Activated naive CD8-positive, alpha-beta T cell treated with anti-CD3 and anti-CD28 coated beads, Interleukin-2, amount 10 ng/mL, durations not matched to agents 7 days and 5 days (primary cell): ENCODE measurements at regions not wholly inside any gene's neighbourhood (a gene's known extent, or its start where the extent isn't known, plus 50 kb on each side); places are given as distances from the start of the nearest gene placed in this dataset.

Experiments
- ATAC-seq: fragments of 150-1000 bp; cut with Tn5 transposase; one replicate; pipeline ENCODE4 v1.10.0; 2021; ENCODE audit warnings: low read depth, moderate library complexity
- POLR2A ChIA-PET: fragments of 350-600 bp; sonication (Branson Sonifier 250); formaldehyde crosslinking; loops from one replicate; lab custom pipeline; 2021; ENCODE audit warnings: antibody characterized with exemption; lab: Charles Lee
- DNase-seq: peaks from one replicate; pipeline ENCODE4 v3.0.0; 2021
- H3K27ac Mint-ChIP-seq: one replicate; pipeline ENCODE4 v1.8.0; 2022; ENCODE audit warnings: mild to moderate bottlenecking, mixed read lengths
- H3K27me3 Mint-ChIP-seq: one replicate; pipeline ENCODE4 v1.8.0; 2022; ENCODE audit warnings: mild to moderate bottlenecking, moderate library complexity, mixed read lengths
- H3K36me3 Mint-ChIP-seq: one replicate; pipeline ENCODE4 v1.8.0; 2021; ENCODE audit warnings: mild to moderate bottlenecking, mixed read lengths
- H3K4me1 Mint-ChIP-seq: one replicate; pipeline ENCODE4 v1.8.0; 2021; ENCODE audit warnings: mixed read lengths
- H3K4me3 Mint-ChIP-seq: one replicate; pipeline ENCODE4 v1.8.0; 2022; ENCODE audit warnings: mild to moderate bottlenecking, moderate library complexity, mixed read lengths
- H3K9me3 Mint-ChIP-seq: one replicate; pipeline ENCODE4 v1.8.0; 2021; ENCODE audit warnings: mixed read lengths

DNA sequence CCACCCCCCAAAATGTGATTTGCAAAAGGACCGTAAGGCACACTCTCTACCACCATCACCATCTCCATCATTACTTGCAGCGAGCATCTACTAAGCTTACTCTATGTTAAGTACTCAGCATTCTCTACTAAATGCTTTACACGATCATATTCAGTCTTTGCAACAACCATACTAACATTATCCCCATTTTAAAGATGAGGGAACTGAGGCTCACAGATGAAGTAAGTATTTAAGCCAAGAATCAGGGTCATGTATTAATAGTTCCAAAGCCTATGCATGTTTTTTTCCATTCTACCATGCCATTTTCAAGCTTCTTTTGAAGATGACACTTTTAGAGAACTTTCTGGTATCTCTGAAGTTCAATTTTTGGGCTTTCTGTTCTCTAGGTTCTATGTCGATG is 121.7 kb upstream of the ANKRD55 start:
- POLR2A ChIA-PET: no interaction called here
- Mint-ChIP-seq H3K4me1 (no peaks in the 10 kb centered on the region), H3K9me3 (no peaks in the 10 kb centered on the region), H3K36me3 (no peaks in the 10 kb centered on the region), H3K27me3 (peaks cover 2% of the 10 kb centered on the region), H3K4me3 (no peak overlapping the region), H3K27ac (no peak overlapping the region)
- DNase-seq (no peak), ATAC-seq (no peak)

DNA sequence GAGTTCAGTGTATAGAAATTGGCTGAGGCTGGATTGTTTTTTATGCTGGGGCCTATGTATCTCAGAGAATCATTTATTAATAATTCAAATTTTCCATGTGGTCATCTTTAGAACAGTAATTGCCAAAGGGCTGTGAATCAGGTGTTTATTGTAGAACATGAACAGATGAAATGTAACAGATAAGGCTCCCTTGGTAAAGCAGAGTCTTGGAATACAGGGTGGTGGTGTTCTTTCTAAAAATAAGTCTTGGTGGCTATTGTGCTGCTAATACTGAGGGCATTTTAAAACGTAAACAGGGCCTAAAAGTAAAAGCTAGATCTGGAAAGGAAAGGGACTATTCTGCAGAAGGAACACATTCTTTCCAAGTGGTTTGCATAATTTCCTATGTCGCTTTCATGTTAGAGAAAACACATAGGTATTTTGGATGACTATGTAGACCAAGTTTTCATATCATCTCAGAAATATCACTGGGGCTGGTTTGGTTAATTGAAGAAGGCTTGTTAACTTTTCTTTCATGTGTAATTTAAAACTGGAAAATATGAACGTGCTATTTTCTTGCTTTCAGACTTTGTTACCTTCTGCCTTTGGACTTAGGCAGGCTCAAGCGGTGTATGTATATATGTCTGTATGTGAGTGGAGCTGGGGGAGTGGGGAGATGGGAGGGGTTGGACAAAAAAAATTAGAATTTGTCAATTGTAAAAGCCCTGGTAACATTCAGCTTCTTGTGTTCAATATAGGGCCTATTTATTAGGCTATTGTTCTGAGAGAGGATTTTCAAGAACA is 119.9 kb upstream of the ANKRD55 start:
- no peaks in the 10 kb centered on the region for H3K27me3 Mint-ChIP-seq
- H3K4me3 Mint-ChIP-seq: no peak overlapping the region
- H3K36me3 Mint-ChIP-seq: no peaks in the 10 kb centered on the region
- ATAC-seq: no peak
- no peaks in the 10 kb centered on the region for H3K9me3 Mint-ChIP-seq
- H3K4me1 Mint-ChIP-seq: no peaks in the 10 kb centered on the region
- POLR2A ChIA-PET: no interaction called here
- no peak for DNase-seq
- H3K27ac Mint-ChIP-seq: no peak overlapping the region

DNA sequence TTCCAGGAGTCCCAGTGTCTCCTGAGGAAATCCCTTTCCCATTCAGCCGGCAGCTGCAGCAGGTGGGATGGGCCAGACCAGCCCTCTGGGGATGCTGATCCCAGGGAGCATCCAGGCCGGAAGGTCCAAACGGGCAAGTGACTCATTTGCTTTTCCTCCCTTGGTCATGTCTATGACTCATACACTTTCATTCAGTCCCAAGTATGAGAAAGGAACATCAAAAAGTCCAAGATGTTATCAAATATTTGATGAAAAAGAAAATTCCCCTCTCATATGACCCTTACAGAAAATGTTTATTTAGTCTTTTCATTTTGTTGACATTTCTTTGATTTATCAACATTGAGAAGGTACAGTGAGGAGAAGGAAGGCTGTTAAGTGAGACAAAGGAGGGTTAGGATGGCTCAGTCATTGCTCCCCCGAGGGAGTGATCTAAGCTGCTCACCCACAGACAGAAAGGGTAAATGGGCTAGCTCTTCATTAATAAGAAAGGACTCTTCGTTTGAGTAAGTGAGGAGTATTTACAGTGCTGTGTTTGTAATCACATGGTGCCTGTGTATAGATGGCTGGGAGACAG is 117.6 kb upstream of the ANKRD55 start:
- Mint-ChIP-seq H3K27me3 (no peaks in the 10 kb centered on the region), H3K4me3 (no peak overlapping the region), H3K27ac (no peak overlapping the region), H3K9me3 (no peaks in the 10 kb centered on the region), H3K4me1 (no peaks in the 10 kb centered on the region), H3K36me3 (no peaks in the 10 kb centered on the region)
- ATAC-seq (no peak), DNase-seq (no peak)
- POLR2A ChIA-PET: no interaction called here

DNA sequence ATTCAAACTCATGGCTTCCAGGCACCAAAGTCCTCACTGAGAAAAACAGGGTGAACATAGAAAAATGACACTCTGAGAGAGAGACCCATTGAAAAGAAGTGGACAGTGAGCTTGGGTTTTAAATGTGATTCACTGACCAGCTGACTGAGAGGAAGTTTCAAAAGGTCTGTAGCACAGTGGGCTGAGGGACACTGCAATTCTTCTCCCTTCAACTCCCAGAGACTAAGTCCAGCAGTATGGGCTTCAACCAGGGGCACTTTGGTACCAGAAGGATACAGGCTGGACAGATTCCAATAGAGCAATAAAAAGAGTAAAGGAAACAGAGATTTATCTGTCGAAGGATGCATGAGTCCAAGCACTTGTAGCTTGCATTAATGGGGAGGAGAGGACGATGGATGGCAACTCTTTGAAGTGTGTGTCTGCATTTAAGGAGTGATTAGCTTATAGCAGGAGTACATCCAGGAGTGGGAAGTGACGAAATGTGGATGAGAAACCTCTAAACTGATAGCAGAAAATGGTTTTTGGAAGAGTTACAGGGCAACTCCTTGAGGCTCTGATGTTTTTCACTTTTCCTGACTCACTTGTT is 117.0 kb upstream of the ANKRD55 start:
- DNase-seq (no peak), ATAC-seq (no peak)
- Mint-ChIP-seq H3K27ac (no peak overlapping the region), H3K4me3 (no peak overlapping the region), H3K36me3 (no peaks in the 10 kb centered on the region), H3K27me3 (no peaks in the 10 kb centered on the region), H3K4me1 (no peaks in the 10 kb centered on the region), H3K9me3 (no peaks in the 10 kb centered on the region)
- POLR2A ChIA-PET: no interaction called here

DNA sequence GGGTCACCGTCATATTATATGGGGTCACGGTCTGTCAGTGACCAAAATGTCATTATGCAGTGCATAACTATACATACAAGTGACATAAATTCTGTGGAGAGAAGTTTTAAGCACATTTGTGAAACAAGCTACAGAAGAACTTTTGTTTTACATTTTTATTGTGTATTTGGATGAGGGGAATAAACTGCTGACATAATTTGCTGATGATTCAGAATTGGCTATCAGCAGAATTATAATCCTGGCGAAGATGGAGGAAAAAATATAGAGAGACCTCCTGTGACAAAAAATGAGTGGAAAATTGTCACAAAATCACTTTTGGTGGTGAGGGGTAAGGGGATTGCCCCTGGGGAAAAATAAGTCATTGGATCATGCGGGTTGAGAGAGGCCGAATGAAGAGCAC is 116.3 kb upstream of the ANKRD55 start:
- H3K27me3 Mint-ChIP-seq: no peaks in the 10 kb centered on the region
- no peaks in the 10 kb centered on the region for H3K36me3 Mint-ChIP-seq
- ATAC-seq: no peak
- H3K27ac Mint-ChIP-seq: no peak overlapping the region
- H3K4me3 Mint-ChIP-seq: no peak overlapping the region
- DNase-seq: no peak
- no peaks in the 10 kb centered on the region for H3K9me3 Mint-ChIP-seq
- no peaks in the 10 kb centered on the region for H3K4me1 Mint-ChIP-seq
- POLR2A ChIA-PET: no interaction called here

DNA sequence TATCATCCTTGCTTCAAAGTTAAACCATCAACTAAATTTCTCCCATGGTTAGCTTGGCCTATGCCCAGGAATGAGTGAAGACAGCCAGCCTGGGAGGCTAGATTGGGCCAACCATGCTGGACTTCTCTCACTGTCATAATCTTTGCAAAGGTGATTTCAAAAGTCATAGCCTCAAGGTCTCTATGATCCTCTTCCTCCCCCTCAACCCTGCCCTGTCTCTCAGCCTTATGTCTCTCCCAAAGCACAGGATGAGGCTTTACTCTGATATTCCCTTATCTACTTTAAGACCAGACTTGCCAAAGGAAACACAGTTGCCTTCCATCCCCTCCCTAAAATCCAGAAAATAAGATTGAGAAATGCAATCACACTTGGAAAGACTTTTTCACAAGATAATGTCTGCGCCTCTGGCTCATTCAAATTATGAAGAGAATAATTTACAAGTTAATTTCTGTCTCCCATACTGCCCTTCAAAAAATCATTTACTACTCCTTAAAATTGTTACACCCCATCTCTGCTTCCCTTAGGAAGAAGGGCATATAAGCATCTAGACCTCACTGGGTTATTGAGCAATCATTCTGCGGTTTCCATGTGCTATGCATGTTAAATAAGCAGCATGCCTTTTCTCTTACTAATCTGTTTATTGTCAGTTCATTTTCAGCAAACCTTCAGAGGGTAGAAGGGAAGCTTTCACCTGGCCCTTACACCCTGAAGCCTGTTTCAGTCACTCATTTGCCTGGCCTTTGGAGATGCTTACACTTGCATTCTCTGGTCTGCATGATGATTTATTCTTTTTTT is 113.8 kb upstream of the ANKRD55 start:
- ATAC-seq (no peak), DNase-seq (no peak)
- Mint-ChIP-seq H3K36me3 (no peaks in the 10 kb centered on the region), H3K9me3 (no peaks in the 10 kb centered on the region), H3K4me1 (no peaks in the 10 kb centered on the region), H3K27me3 (no peaks in the 10 kb centered on the region), H3K4me3 (no peak overlapping the region), H3K27ac (no peak overlapping the region)
- POLR2A ChIA-PET: no interaction called here

DNA sequence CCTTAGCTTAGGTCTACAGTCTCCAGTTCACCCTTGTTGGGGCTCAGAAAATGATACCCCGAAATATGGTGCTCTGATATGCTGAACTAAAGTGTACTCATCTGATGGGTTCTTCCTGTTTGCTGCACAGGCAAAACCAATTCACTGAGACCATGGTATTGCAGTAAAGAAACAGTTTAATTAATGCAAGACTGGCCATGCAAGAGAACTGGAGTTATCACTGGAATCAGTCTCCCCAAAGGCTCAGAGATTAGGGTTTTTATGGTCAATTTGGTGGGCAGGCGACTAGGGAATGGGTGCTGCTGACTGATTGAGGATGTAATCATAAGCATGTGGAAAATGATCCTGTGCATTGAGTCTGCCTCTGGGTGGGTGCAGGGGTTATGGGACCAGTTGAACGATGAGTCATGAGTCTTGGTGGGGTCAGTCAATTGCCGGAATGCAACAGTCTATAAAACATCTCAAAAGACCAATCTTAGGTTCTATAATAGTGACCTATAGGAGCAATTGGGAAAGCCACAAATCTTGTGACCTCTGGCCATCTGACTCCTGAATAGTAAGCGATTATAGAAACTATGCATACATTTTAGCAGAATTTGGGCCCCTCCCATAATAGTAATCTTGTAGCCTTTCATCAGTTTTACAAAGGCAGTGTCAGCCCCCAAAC is 113.0 kb upstream of the ANKRD55 start:
- Mint-ChIP-seq H3K4me3 (no peak overlapping the region), H3K27me3 (no peaks in the 10 kb centered on the region), H3K4me1 (no peaks in the 10 kb centered on the region), H3K36me3 (no peaks in the 10 kb centered on the region), H3K27ac (no peak overlapping the region), H3K9me3 (peaks cover 2% of the 10 kb centered on the region)
- DNase-seq (no peak), ATAC-seq (no peak)
- POLR2A ChIA-PET: no interaction called here

DNA sequence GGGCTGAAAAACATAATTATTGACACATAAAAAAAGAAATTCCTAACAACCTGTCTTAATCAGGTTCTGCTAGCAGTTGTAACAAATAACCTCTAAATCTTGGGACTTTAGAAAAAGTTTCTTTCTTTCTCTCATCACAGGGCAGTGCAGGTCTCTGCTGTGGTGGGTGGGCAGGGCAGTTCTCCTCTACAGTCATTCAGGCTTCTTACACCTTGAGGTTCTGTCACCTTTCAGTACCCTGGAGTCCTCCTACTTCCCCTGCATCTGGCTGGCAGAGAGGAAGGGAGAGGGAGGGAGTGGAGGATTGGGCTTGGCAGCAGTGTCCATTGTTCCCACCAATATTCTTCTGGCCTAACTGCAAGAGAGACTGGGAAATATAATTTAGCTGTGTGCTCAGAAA is 112.2 kb upstream of the ANKRD55 start:
- no peaks in the 10 kb centered on the region for H3K36me3 Mint-ChIP-seq
- no peak overlapping the region for H3K27ac Mint-ChIP-seq
- POLR2A ChIA-PET: no interaction called here
- peaks cover 2% of the 10 kb centered on the region for H3K9me3 Mint-ChIP-seq
- no peak for ATAC-seq
- no peak for DNase-seq
- no peaks in the 10 kb centered on the region for H3K4me1 Mint-ChIP-seq
- no peaks in the 10 kb centered on the region for H3K27me3 Mint-ChIP-seq
- H3K4me3 Mint-ChIP-seq: no peak overlapping the region

DNA sequence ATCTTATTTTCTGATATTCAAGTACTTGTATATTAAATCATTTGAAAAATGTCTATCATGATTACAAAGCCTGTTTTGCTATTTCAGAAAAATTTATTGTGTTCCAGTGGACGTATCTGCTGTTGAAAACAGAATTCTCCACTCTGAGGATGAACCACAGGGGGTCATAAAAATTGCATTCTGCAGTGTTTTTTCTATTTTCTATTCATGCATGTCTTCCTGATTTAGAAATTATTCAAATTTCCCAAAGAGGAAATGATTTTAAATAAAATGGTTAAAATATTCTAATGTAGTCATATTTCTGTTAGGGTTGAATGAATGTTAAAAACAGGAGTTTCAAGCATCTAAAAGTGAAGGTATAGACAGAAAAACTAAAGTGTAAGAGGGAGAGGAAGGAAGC is 111.5 kb upstream of the ANKRD55 start:
- no peak overlapping the region for H3K4me3 Mint-ChIP-seq
- no peak overlapping the region for H3K27ac Mint-ChIP-seq
- H3K36me3 Mint-ChIP-seq: no peaks in the 10 kb centered on the region
- ATAC-seq (no peak), DNase-seq (no peak)
- no peaks in the 10 kb centered on the region for H3K4me1 Mint-ChIP-seq
- peaks cover 3% of the 10 kb centered on the region for H3K9me3 Mint-ChIP-seq
- POLR2A ChIA-PET: no interaction called here
- H3K27me3 Mint-ChIP-seq: no peaks in the 10 kb centered on the region

DNA sequence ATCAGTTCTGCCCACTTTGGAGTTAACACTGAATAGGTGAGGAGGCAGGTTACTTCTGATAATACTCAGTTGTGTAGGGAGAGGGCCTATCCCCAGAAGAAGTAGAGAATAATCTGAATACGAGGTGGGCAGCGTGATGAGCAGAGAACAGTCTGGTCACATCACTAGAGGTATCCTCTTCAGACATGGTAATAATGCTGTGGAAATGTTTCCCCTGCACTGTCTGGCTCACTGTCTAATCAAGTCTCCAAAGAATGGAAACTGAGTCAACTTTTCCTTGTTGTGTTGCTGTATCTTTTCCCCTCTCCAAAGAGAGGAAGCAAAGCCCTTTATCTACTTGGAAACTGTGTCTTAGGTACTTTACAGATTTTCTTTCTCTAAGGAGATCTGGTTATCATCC is 110.9 kb upstream of the ANKRD55 start:
- no peak overlapping the region for H3K4me3 Mint-ChIP-seq
- ATAC-seq: no peak
- H3K27ac Mint-ChIP-seq: no peak overlapping the region
- DNase-seq: no peak
- peaks cover 3% of the 10 kb centered on the region for H3K9me3 Mint-ChIP-seq
- POLR2A ChIA-PET: no interaction called here
- H3K36me3 Mint-ChIP-seq: no peaks in the 10 kb centered on the region
- H3K4me1 Mint-ChIP-seq: no peaks in the 10 kb centered on the region
- no peaks in the 10 kb centered on the region for H3K27me3 Mint-ChIP-seq

DNA sequence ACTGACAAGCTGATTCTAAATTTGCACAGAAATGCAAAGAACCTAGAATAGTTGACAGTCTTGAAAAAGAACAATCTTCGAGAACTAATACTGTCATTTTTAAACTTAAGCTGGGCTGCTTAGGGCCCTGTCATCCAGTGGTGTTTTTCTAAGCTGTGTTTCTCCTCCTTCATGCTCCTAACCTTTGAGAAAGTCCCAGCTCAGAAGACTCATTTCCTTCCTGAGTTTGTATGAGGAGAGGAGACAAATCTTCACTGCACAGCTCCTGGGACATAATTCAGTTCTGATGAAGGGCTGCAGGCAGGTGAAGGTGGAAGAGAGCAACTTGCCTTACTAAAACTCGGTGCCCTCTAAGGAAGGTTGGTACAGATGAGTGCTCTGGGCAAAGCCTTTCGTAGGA is 109.5 kb upstream of the ANKRD55 start:
- POLR2A ChIA-PET: no interaction called here
- DNase-seq (no peak), ATAC-seq (no peak)
- H3K9me3 Mint-ChIP-seq: peaks cover 6% of the 10 kb centered on the region
- no peak overlapping the region for H3K27ac Mint-ChIP-seq
- no peaks in the 10 kb centered on the region for H3K27me3 Mint-ChIP-seq
- H3K4me3 Mint-ChIP-seq: no peak overlapping the region
- no peaks in the 10 kb centered on the region for H3K36me3 Mint-ChIP-seq
- H3K4me1 Mint-ChIP-seq: no peaks in the 10 kb centered on the region

DNA sequence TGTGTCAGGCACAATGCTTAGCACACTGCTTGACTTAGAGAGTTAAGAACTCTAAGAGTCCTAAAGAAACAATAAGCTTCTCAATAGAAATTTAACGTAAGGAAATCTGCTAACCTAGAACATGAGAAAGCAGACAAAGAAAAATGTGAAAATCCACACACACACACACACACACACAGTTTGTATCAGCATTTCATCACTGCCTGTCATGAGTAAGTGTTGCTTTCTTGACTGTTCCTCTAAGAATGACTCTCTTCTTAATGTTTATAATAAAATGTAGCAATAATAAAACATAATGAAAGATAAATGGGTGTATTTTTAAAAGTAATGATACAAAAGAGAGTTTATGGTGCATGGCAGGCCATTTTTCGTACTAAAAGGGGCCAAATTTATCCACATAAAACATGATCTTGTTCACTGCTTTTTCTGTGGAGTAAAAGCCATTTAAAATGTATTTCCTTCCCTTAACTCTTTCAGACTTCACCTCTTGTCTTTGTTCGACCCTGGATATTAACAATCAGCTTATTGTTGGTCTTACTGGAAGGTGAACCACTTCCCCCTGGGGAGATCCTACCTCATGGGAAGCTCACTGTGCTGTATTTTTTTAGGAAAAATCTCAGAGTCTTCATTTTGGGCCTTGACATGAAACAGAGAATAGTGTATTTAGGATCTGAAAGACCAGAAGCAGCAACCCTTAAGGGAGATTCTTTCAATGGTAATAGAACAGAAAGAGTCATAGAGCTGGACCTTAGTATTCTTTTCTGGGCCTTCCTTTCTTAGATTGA is 107.3 kb upstream of the ANKRD55 start:
- ATAC-seq (no peak), DNase-seq (no peak)
- H3K9me3 Mint-ChIP-seq: peaks cover 17% of the 10 kb centered on the region
- no peaks in the 10 kb centered on the region for H3K27me3 Mint-ChIP-seq
- H3K4me3 Mint-ChIP-seq: no peak overlapping the region
- no peak overlapping the region for H3K27ac Mint-ChIP-seq
- no peaks in the 10 kb centered on the region for H3K4me1 Mint-ChIP-seq
- POLR2A ChIA-PET: no interaction called here
- peaks cover 6% of the 10 kb centered on the region for H3K36me3 Mint-ChIP-seq

DNA sequence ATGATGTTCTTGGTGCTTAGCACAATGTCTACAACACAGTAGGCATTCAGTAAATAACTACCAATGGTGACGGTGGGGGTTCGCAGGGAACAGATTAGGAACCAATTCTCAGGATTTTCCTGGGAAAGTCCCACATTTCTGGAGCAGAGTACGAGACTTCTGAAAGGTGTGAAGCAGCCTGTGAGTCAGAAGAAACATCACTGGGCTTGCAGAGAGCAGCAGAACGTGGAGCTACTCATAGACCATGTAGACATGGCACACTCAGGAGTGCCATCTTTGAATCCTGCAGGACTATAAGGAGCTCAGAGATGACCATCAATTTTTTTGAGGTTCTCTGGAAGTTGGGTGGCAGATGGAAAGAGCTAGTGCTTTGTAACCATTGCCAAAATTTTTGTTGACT is 106.6 kb upstream of the ANKRD55 start:
- POLR2A ChIA-PET: no interaction called here
- peaks cover 19% of the 10 kb centered on the region for H3K9me3 Mint-ChIP-seq
- DNase-seq (no peak), ATAC-seq (no peak)
- H3K4me3 Mint-ChIP-seq: no peak overlapping the region
- no peak overlapping the region for H3K27ac Mint-ChIP-seq
- no peaks in the 10 kb centered on the region for H3K27me3 Mint-ChIP-seq
- H3K36me3 Mint-ChIP-seq: peaks cover 7% of the 10 kb centered on the region
- H3K4me1 Mint-ChIP-seq: no peaks in the 10 kb centered on the region
